K562 (cell line): ENCODE measurements at regions not wholly inside any gene's neighbourhood (a gene's known extent, or its start where the extent isn't known, plus 50 kb on each side); places are given as distances from the start of the nearest gene placed in this dataset.

ENCODE experiments used
- ATAC-seq: fragments of 200-7000 bp; cut with Tn5 transposase; 3 replicates; pipeline ENCODE4 v1.9.1; 2020; ENCODE audit warnings: moderate library complexity
- BruUV-seq: library from RNA; stranded (reverse); fragments of 400-500 nt; replicated peaks from 2 replicates; lab custom pipeline; 2021; lab: Mats Ljungman, UMichigan
- CTCF ChIA-PET: fragments of 300-600 bp; formaldehyde crosslinking; extraction: SDS; loops from one replicate; lab custom pipeline; 2021; ENCODE audit warnings: low intra/inter-chr PET ratio; lab: Yijun Ruan, JAX
- POLR2A ChIA-PET: fragments of 300-600, 350-650 bp; sonication (Branson Sonifier 250); formaldehyde crosslinking; extraction: SDS; loops from one replicate; lab custom pipeline; 2021; ENCODE audit warnings: antibody characterized with exemption, inconsistent platforms; lab: Yijun Ruan, JAX
- DNase-seq, 4 experiments: peaks; one replicate each; pipeline versions ENCODE4 v3.0.0 to v3.0.0-alpha.2; 2011 to 2018; ENCODE audit warnings: low spot score in 3 of 4, mixed read lengths in 3 of 4; ENCODE audit errors: extremely low read depth in 1 of 4
- FAIRE-seq: peaks from 2 replicates; lab custom pipeline; 2011; peaks lifted over from hg19 to GRCh38; lab: Jason Lieb, UNC
- H2AFZ ChIP-seq: 2 replicates; pipeline ENCODE4 v1.6.0; 2011; ENCODE audit warnings: low read depth, low read length, control low read depth, inconsistent platforms
- H3K27ac ChIP-seq: fragments of 200-600 bp; 3 replicates; pipeline ENCODE4 v1.8.0; 2011; ENCODE audit warnings: low read depth, mild to moderate bottlenecking, control low read depth, inconsistent platforms, low read length, moderate library complexity, mixed read lengths; ENCODE audit errors: extremely low read depth
- H3K27me3 ChIP-seq, 2 experiments: fragments of 300-600 bp in 1 of 2; 2 replicates in 1 of 2; 3 replicates in 1 of 2; pipeline versions ENCODE4 v1.6.0 to v1.8.0; 2011; ENCODE audit warnings: inconsistent platforms in 2 of 2, low read length in 2 of 2, mild to moderate bottlenecking in 1 of 2, mixed read lengths in 1 of 2, moderate library complexity in 1 of 2; ENCODE audit not compliant: control insufficient read depth in 2 of 2, insufficient read depth in 2 of 2
- H3K36me3 ChIP-seq: fragments of 300-600 bp; 3 replicates; pipeline ENCODE4 v1.8.0; 2011; ENCODE audit warnings: mild to moderate bottlenecking, low read length, inconsistent platforms; ENCODE audit not compliant: control insufficient read depth, insufficient read depth
- H3K4me1 ChIP-seq, 2 experiments: fragments of 200-600 bp in 1 of 2; replicated peaks in 1 of 2; 2 replicates in 1 of 2; 3 replicates in 1 of 2; pipeline versions ENCODE4 v1.5.1 to v1.8.0; 2011; ENCODE audit warnings: inconsistent platforms in 2 of 2, low read length in 2 of 2, mild to moderate bottlenecking in 1 of 2, mixed read lengths in 1 of 2, moderate library complexity in 1 of 2; ENCODE audit not compliant: control insufficient read depth in 2 of 2, insufficient read depth in 2 of 2
- H3K4me2 ChIP-seq: 2 replicates; pipeline ENCODE4 v1.6.1; 2011; ENCODE audit warnings: low read length, control low read depth, inconsistent platforms, mixed read lengths; ENCODE audit not compliant: insufficient read depth
- H3K4me3 ChIP-seq: fragments of 200-600 bp; sonication (generic), shearing (Covaris generic); 2 replicates; pipeline ENCODE4 v1.5.1; 2016; ENCODE audit warnings: control low read depth, inconsistent platforms
- H3K79me2 ChIP-seq: fragments of 200-600 bp; 3 replicates; pipeline ENCODE4 v1.8.0; 2011; ENCODE audit warnings: low read length, inconsistent platforms; ENCODE audit not compliant: control insufficient read depth, insufficient read depth
- H3K9ac ChIP-seq, 2 experiments: 2 replicates each; pipeline versions ENCODE4 v1.6.0 to v1.6.1; 2011; ENCODE audit warnings: low read depth in 2 of 2, low read length in 2 of 2, control low read depth in 1 of 2, inconsistent platforms in 1 of 2, mild to moderate bottlenecking in 1 of 2, mixed read lengths in 1 of 2; ENCODE audit not compliant: insufficient read depth in 1 of 2
- H3K9me1 ChIP-seq: one replicate; pipeline ENCODE4 v1.6.0; 2011; ENCODE audit warnings: inconsistent platforms, mild to moderate bottlenecking, low read length, moderate library complexity; ENCODE audit not compliant: control insufficient read depth, insufficient read depth
- H3K9me3 ChIP-seq: replicated peaks from 2 replicates; pipeline ENCODE4 v1.5.1; 2011; ENCODE audit warnings: low read depth, low read length, inconsistent platforms; ENCODE audit not compliant: control insufficient read depth, insufficient read depth
- H4K20me1 ChIP-seq: replicated peaks from 2 replicates; pipeline ENCODE4 v1.6.1; 2011; ENCODE audit warnings: low read length, inconsistent platforms, mixed read lengths; ENCODE audit not compliant: control insufficient read depth, insufficient read depth
- CHD4 ChIP-seq: fragments of 200-600 bp; sonication (generic); IDR thresholded peaks from 3 replicates; pipeline ENCODE4 v1.6.1; 2012; ENCODE audit warnings: low read depth, mild to moderate bottlenecking, mixed read lengths, low read length, inconsistent platforms; ENCODE audit not compliant: insufficient read depth, insufficient replicate concordance, poor library complexity, severe bottlenecking
- HSF4 ChIP-seq: fragments of 250-450 bp; sonication (Bioruptor Pico); IDR thresholded peaks from 2 replicates; pipeline ENCODE4 v2.1.2; 2022; ENCODE audit warnings: mild to moderate bottlenecking, moderate library complexity, borderline replicate concordance
- NFE2 ChIP-seq: IDR thresholded peaks from 2 replicates; pipeline ENCODE4 v1.6.1; 2014; ENCODE audit warnings: antibody characterized with exemption, low read depth
- RAD51 ChIP-seq: fragments of 450-650 bp; IDR thresholded peaks from 2 replicates; pipeline ENCODE4 v1.7.1; 2016; ENCODE audit warnings: low read depth, mild to moderate bottlenecking, borderline replicate concordance
- SMAD3 ChIP-seq: fragments of 450-650 bp; formaldehyde crosslinking; conservative IDR thresholded peaks from 2 replicates; pipeline ENCODE4 v1.4.0; 2020; ENCODE audit warnings: mild to moderate bottlenecking
- SRF ChIP-seq, 2 experiments: fragments of 250-450, 450-650 bp in 1 of 2; sonication (Bioruptor Pico) in 1 of 2; sonication (generic) in 1 of 2; formaldehyde crosslinking; IDR thresholded peaks; 2 replicates each; pipeline versions ENCODE4 v1.5.0 to v1.5.1; 2020 to 2022; ENCODE audit warnings: mild to moderate bottlenecking in 1 of 2, missing genetic modification reagents in 1 of 2
- ZNF644 ChIP-seq: fragments of 200-800 bp; sonication (Bioruptor generic); IDR thresholded peaks from 2 replicates; pipeline ENCODE4 v1.6.1; 2016; ENCODE audit warnings: low read depth, missing genetic modification characterization, missing compliant biosample characterization
- ZNF764 ChIP-seq: fragments of 250-450 bp; sonication (Bioruptor Pico); IDR thresholded peaks from 2 replicates; pipeline ENCODE4 v1.4.0; 2020; ENCODE audit warnings: low read depth, mild to moderate bottlenecking, moderate library complexity
- WGBS: fragments of 100-300 bp; shearing (Covaris generic); methylation state at CpG from one replicate; pipeline ENCODE4 v1.1.6; 2016; ENCODE audit warnings: low coverage, mixed read lengths; ENCODE audit not compliant: insufficient coverage; ENCODE audit errors: missing lambda C conversion rate; 5-methylcytosine and 5-hydroxymethylcytosine counted together
- in situ Hi-C: fragments of 300-500 bp; cut with MboI; formaldehyde crosslinking; loops from 4 replicates; pipeline ENCODE4 v1.15.0; 2018; ENCODE audit warnings: inconsistent platforms, mixed read lengths
- intact Hi-C: fragments of 100-400 bp; cut with micrococcal nuclease; formaldehyde crosslinking; loops from 2 replicates; pipeline ENCODE4 v1.14.2; 2022
- TF ChIP-seq, protein P1 (sequence below), 2 experiments: fragments of 450-650 bp; IDR thresholded peaks; 2 replicates each; pipeline ENCODE4 v1.6.1; 2016; ENCODE audit warnings: mild to moderate bottlenecking in 2 of 2, borderline replicate concordance in 1 of 2, low read depth in 1 of 2, moderate library complexity in 1 of 2

DNA sequence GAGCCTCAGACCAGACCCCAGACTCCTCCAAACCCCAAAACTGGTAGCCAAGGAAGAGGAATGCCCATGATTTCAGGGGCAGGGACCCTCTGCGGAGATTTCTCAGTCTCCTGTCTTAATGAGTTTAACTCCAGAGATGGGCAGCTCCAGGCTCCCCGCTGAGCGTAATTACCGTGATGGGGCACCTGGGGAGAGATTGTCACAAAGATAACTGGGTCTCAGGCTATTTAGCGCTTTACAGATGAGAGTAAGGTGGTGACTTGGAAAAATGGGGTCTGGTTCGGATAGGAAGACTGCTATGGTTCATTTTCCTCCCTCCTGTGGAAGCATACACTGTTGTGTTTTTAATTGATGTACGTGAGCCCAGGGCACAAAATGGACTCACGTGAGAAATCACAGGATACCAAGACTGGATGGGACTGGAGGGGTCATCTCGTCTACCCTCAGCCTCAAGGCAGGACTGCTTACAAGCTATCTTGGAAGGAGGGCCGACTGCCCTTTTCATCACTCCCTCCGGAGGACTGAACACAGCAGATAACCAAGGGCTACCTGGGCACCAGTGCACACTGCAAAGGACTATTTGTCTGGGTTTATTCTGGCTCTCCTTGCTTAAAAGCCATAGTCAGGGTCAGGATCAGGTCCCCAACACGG, 427.8 kb downstream of the ZNF521 start:
- no peak overlapping the region for H3K4me3 ChIP-seq
- intact Hi-C loops = no loop called here
- CTCF ChIA-PET = no interaction called here
- H3K9me1 ChIP-seq = no peaks in the 10 kb centered on the region
- no TSS peak for BruUV-seq
- H3K4me1 ChIP-seq = no peaks in the 10 kb centered on the region
- no peak for FAIRE-seq
- H3K27me3 ChIP-seq = no peaks in the 10 kb centered on the region; a peak in 1 of 5 replicates
- under 1% methylated on average over 12 of the region's 12 CpGs for WGBS
- H3K9ac ChIP-seq = no peak overlapping the region
- POLR2A ChIA-PET = no interaction called here
- H3K79me2 ChIP-seq = no peaks in the 10 kb centered on the region
- H4K20me1 ChIP-seq = no peaks in the 10 kb centered on the region
- no peak for TF ChIP-seq RAD51
- TF ChIP-seq, protein P1, sequence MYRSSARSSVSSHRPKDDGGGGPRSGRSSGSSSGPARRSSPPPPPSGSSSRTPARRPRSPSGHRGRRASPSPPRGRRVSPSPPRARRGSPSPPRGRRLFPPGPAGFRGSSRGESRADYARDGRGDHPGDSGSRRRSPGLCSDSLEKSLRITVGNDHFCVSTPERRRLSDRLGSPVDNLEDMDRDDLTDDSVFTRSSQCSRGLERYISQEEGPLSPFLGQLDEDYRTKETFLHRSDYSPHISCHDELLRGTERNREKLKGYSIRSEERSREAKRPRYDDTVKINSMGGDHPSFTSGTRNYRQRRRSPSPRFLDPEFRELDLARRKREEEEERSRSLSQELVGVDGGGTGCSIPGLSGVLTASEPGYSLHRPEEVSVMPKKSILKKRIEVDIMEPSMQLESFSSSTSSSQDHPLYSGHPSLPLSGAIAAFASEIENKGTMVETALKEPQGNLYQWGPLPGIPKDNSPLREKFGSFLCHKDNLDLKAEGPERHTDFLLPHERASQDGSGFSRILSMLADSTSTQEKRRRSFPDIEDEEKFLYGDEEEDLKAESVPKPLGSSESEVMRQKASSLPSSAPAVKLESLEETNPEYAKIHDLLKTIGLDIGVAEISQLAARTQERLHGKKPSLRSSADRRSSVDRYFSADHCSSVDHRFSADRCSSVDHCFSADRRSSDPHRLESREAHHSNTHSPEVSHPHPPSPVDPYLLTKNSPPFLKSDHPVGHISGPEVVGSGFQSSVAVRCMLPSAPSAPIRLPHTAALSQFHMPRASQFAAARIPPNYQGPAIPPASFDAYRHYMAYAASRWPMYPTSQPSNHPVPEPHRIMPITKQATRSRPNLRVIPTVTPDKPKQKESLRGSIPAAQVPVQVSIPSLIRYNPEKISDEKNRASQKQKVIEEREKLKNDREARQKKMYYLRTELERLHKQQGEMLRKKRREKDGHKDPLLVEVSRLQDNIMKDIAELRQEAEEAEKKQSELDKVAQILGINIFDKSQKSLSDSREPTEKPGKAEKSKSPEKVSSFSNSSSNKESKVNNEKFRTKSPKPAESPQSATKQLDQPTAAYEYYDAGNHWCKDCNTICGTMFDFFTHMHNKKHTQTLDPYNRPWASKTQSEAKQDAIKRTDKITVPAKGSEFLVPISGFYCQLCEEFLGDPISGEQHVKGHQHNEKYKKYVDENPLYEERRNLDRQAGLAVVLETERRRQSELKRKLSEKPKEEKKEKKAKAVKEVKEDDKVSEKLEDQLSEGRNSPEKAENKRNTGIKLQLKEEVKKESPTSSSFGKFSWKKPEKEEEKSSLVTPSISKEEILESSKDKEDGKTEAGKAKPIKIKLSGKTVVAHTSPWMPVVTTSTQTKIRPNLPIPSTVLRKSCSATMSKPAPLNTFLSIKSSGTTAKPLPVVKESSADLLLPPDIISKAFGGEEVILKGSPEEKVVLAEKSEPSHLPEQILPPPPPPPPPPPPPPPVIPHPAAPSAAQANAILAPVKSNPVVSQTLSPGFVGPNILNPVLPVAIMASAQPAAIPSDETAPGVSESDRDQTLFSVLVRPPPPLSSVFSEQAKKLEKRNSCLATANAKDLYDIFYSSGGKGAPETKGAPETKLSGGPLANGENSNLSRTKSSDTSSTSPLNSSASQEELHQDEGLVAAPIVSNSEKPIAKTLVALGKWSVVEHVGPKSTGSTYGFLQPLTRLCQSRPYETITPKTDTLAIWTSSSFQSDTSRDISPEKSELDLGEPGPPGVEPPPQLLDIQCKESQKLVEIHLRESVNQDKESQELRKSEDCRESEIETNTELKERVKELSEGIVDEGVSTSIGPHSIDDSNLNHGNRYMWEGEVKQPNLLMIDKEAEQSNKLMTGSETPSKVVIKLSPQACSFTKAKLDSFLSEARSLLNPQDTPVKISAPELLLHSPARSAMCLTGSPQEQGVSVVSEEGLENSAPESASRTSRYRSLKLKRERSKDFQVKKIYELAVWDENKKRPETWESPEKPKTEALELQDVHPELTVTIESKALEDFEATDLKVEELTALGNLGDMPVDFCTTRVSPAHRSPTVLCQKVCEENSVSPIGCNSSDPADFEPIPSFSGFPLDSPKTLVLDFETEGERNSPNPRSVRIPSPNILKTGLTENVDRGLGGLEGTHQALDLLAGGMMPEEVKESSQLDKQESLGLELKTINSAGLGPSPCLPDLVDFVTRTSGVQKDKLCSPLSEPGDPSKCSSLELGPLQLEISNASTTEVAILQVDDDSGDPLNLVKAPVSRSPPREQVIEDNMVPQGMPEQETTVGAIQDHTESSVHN (IDR thresholded peaks at IDR 0.05; ENCODE audit: borderline replicate concordance in 1 of 2, low read depth in 1 of 2) = no peak
- TF ChIP-seq SRF (CRISPR knock-in tag; IDR thresholded peaks at IDR 0.05) = no peak
- TF ChIP-seq CHD4 = no peak
- TF ChIP-seq ZNF764 (CRISPR knock-in tag) = no peak
- no peak for TF ChIP-seq ZNF644 (tag)
- no peak for TF ChIP-seq NFE2
- no peak for TF ChIP-seq HSF4 (CRISPR knock-in tag)
- TF ChIP-seq SMAD3 (CRISPR knock-in tag) = no peak
- no peaks in the 10 kb centered on the region for H3K9me3 ChIP-seq
- no peak for ATAC-seq
- H3K4me2 ChIP-seq = no peak overlapping the region
- in situ Hi-C loops = no loop called here
- DNase-seq = no peak
- no peak overlapping the region for H2AFZ ChIP-seq
- H3K36me3 ChIP-seq = no peaks in the 10 kb centered on the region
- no peak overlapping the region for H3K27ac ChIP-seq
